Endothelial cell of umbilical vein (primary cell): ENCODE measurements at regions not wholly inside any gene's neighbourhood (a gene's known extent, or its start where the extent isn't known, plus 50 kb on each side); places are given as distances from the start of the nearest gene placed in this dataset.

Experiments used
- BruUV-seq: library from RNA; stranded (reverse); fragments of 400-500 nt; replicated peaks from 2 replicates; lab custom pipeline; 2021; lab: Mats Ljungman, UMichigan
- CTCF ChIA-PET: fragments of 300-600, 350-600 bp; sonication (Branson Sonifier 250); formaldehyde crosslinking; loops from one replicate; lab custom pipeline; 2021; ENCODE audit warnings: antibody characterized with exemption, inconsistent platforms; lab: Charles Lee
- POLR2A ChIA-PET: fragments of 300-600, 350-600 bp; sonication (Branson Sonifier 250); formaldehyde crosslinking; loops from one replicate; lab custom pipeline; 2021; ENCODE audit warnings: antibody characterized with exemption, inconsistent platforms; lab: Charles Lee
- DNase-seq: peaks from one replicate; pipeline ENCODE4 v3.0.0-alpha.2; 2011; ENCODE audit warnings: low read depth, low spot score
- FAIRE-seq: peaks from 2 replicates; lab custom pipeline; 2011; peaks lifted over from hg19 to GRCh38; lab: Jason Lieb, UNC
- H2AFZ ChIP-seq: 2 replicates; pipeline ENCODE4 v1.6.0; 2012; ENCODE audit warnings: low read depth, low read length, control low read depth, inconsistent platforms
- H3K27ac ChIP-seq: 2 replicates; pipeline ENCODE4 v1.5.1; 2011; ENCODE audit warnings: low read depth, mild to moderate bottlenecking, control low read depth, low read length, moderate library complexity; ENCODE audit not compliant: insufficient read depth
- H3K27me3 ChIP-seq, 2 experiments: 2 replicates each; pipeline versions ENCODE4 v1.6.0 to v1.6.1; 2011; ENCODE audit warnings: low read length in 2 of 2, mixed read lengths in 1 of 2; ENCODE audit not compliant: control insufficient read depth in 2 of 2, insufficient read depth in 2 of 2
- H3K36me3 ChIP-seq, 2 experiments: 2 replicates in 1 of 2; 3 replicates in 1 of 2; pipeline ENCODE4 v1.5.1; 2011; ENCODE audit warnings: low read length in 2 of 2, mild to moderate bottlenecking in 1 of 2, moderate library complexity in 1 of 2; ENCODE audit not compliant: control insufficient read depth in 2 of 2, insufficient read depth in 2 of 2; ENCODE audit errors: extremely low read depth in 1 of 2
- H3K4me1 ChIP-seq: 3 replicates; pipeline ENCODE4 v1.5.1; 2011; ENCODE audit warnings: mild to moderate bottlenecking, low read length; ENCODE audit not compliant: control insufficient read depth, insufficient read depth; ENCODE audit errors: extremely low read depth
- H3K4me2 ChIP-seq: 2 replicates; pipeline ENCODE4 v1.6.1; 2011; ENCODE audit warnings: low read length, control low read depth, mixed read lengths; ENCODE audit not compliant: insufficient read depth
- H3K4me3 ChIP-seq, 3 experiments: fragments of 200-600 bp in 1 of 3; sonication (generic), shearing (Covaris generic) in 1 of 3; replicated peaks in 1 of 3; 2 replicates each; pipeline ENCODE4 v1.5.1; 2011 to 2016; ENCODE audit warnings: control low read depth in 3 of 3, low read length in 3 of 3, mild to moderate bottlenecking in 2 of 3, inconsistent platforms in 1 of 3, low read depth in 1 of 3, moderate library complexity in 1 of 3; ENCODE audit not compliant: insufficient read depth in 1 of 3
- H3K79me2 ChIP-seq: 2 replicates; pipeline ENCODE4 v1.6.0; 2012; ENCODE audit warnings: low read length, inconsistent platforms; ENCODE audit not compliant: control insufficient read depth, insufficient read depth
- H3K9ac ChIP-seq: replicated peaks from 2 replicates; pipeline ENCODE3; 2011; ENCODE audit warnings: low read length, control low read depth; ENCODE audit not compliant: insufficient read depth; ENCODE audit errors: extremely low read depth
- H3K9me1 ChIP-seq: replicated peaks from 3 replicates; pipeline ENCODE4 v1.6.0; 2011; ENCODE audit warnings: mild to moderate bottlenecking, low read length; ENCODE audit not compliant: control insufficient read depth, insufficient read depth; ENCODE audit errors: extremely low read depth
- H3K9me3 ChIP-seq: replicated peaks from 2 replicates; pipeline ENCODE4 v1.5.1; 2012; ENCODE audit warnings: low read length, inconsistent platforms; ENCODE audit not compliant: control insufficient read depth, insufficient read depth
- H4K20me1 ChIP-seq: replicated peaks from 2 replicates; pipeline ENCODE3; 2011; ENCODE audit warnings: mild to moderate bottlenecking, low read length; ENCODE audit not compliant: control insufficient read depth, insufficient read depth; ENCODE audit errors: extremely low read depth
- GATA2 ChIP-seq: IDR thresholded peaks from 2 replicates; pipeline ENCODE4 v1.7.0; 2011; ENCODE audit warnings: low read depth, mild to moderate bottlenecking, moderate library complexity, mixed read lengths, low read length; ENCODE audit not compliant: insufficient read length, insufficient read depth
- JUN ChIP-seq: IDR thresholded peaks from 2 replicates; pipeline ENCODE4 v1.6.1; 2011; ENCODE audit warnings: borderline replicate concordance, low read depth; ENCODE audit not compliant: insufficient read length, insufficient read depth
- MYC ChIP-seq: IDR thresholded peaks from one replicate; pipeline ENCODE4 v1.6.1; 2011; ENCODE audit warnings: mild to moderate bottlenecking, low read depth, low read length
- POLR2A ChIP-seq: IDR thresholded peaks from 2 replicates; pipeline ENCODE4 v1.6.1; 2012; ENCODE audit warnings: low read depth, mild to moderate bottlenecking, control low read depth, low read length
- dilution Hi-C: fragments of 300-500 bp; cut with MboI; formaldehyde crosslinking; loops from one replicate; pipeline ENCODE4 v1.15.0; 2019; ENCODE audit warnings: low sequenced_read_pairs; ENCODE audit not compliant: extremely low pct_ligation_motif_present
- intact Hi-C: fragments of 100-400 bp; cut with micrococcal nuclease; formaldehyde crosslinking; loops from one replicate; pipeline ENCODE4 v1.10.0; 2022
- TF ChIP-seq, protein P1 (sequence below), 2 donors: IDR thresholded peaks; 1 replicate in 1 of 2; 2 replicates in 1 of 2; pipeline ENCODE4 v1.5.1; 2011; ENCODE audit warnings: low read length in 2 of 2, mild to moderate bottlenecking in 2 of 2, moderate library complexity in 2 of 2, control low read depth in 1 of 2, inconsistent platforms in 1 of 2, low read depth in 1 of 2; ENCODE audit not compliant: insufficient read depth in 1 of 2; ENCODE audit errors: extremely low read depth in 1 of 2
- TF ChIP-seq, protein P2 (sequence below): IDR thresholded peaks from 2 replicates; pipeline ENCODE4 v1.6.1; 2011; ENCODE audit not compliant: insufficient read depth, insufficient read length

DNA sequence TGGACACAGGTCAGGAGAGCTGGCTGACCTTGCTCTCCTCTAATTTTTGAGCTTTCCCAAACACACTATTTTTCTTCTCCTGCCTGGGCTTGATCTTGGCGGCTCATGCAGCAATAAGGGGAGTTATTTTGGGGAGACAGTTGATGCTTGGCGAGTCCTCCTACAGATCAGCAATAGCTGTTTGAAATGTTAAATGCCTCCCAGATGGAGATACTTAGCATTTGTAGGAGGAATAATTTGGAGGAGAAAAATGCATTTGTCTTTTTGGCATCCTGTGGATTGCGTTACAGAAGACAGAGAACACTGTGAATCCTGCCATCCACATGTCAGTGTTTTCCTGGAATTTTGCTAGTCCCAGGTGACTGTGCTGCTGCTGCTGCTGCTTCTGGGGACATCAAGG lies 328.0 kb upstream of the XYLT1 start:
- H3K9me3 ChIP-seq, result peaks cover 5% of the 10 kb centered on the region
- no peak overlapping the region for H3K4me2 ChIP-seq
- H3K9ac ChIP-seq, result no peak overlapping the region
- intact Hi-C loops, result no loop called here
- H2AFZ ChIP-seq, result no peak overlapping the region
- H4K20me1 ChIP-seq, result no peaks in the 10 kb centered on the region
- no peak overlapping the region for H3K4me3 ChIP-seq
- no peaks in the 10 kb centered on the region for H3K9me1 ChIP-seq
- DNase-seq (no peak), FAIRE-seq (no peak)
- H3K4me1 ChIP-seq, result no peaks in the 10 kb centered on the region
- H3K27ac ChIP-seq, result no peak overlapping the region
- no peaks in the 10 kb centered on the region for H3K36me3 ChIP-seq
- no TSS peak for BruUV-seq
- dilution Hi-C loops, result no loop called here
- H3K27me3 ChIP-seq, result no peaks in the 10 kb centered on the region
- POLR2A ChIA-PET, result no interaction called here
- CTCF ChIA-PET, result no interaction called here
- H3K79me2 ChIP-seq, result no peaks in the 10 kb centered on the region
- TF ChIP-seq MYC (no peak), GATA2 (no peak), POLR2A (no peak)
- TF ChIP-seq, protein P1, sequence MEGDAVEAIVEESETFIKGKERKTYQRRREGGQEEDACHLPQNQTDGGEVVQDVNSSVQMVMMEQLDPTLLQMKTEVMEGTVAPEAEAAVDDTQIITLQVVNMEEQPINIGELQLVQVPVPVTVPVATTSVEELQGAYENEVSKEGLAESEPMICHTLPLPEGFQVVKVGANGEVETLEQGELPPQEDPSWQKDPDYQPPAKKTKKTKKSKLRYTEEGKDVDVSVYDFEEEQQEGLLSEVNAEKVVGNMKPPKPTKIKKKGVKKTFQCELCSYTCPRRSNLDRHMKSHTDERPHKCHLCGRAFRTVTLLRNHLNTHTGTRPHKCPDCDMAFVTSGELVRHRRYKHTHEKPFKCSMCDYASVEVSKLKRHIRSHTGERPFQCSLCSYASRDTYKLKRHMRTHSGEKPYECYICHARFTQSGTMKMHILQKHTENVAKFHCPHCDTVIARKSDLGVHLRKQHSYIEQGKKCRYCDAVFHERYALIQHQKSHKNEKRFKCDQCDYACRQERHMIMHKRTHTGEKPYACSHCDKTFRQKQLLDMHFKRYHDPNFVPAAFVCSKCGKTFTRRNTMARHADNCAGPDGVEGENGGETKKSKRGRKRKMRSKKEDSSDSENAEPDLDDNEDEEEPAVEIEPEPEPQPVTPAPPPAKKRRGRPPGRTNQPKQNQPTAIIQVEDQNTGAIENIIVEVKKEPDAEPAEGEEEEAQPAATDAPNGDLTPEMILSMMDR (IDR thresholded peaks at IDR 0.05; ENCODE audit: extremely low read depth in 1 of 2, insufficient read depth in 1 of 2, low read depth in 1 of 2, low read length in 2 of 2), result no peak
- TF ChIP-seq, protein P2, sequence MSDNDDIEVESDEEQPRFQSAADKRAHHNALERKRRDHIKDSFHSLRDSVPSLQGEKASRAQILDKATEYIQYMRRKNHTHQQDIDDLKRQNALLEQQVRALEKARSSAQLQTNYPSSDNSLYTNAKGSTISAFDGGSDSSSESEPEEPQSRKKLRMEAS, result no peak

DNA sequence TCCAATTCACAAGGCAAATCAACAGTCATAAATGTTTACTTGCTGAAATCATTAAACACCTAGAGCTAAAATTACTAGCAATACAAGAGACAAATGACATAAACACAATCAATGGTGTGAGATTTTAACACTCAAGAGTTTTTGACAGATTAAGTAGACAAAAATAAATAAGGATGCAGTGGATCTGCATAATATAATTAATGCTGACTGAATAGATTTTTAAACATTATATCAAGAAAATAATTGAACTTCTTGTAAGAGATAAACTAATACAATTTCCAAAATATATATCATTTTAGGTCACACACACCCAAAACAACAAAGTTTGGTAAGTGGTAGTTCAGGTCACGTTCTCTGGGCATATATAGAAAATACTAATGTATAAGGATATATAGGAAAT lies 322.6 kb upstream of the XYLT1 start:
- H3K9me1 ChIP-seq, result no peaks in the 10 kb centered on the region
- FAIRE-seq (no peak), DNase-seq (no peak)
- H3K79me2 ChIP-seq, result no peaks in the 10 kb centered on the region
- H3K4me3 ChIP-seq, result no peak overlapping the region
- peaks cover 3% of the 10 kb centered on the region for H3K9me3 ChIP-seq
- CTCF ChIA-PET, result no interaction called here
- intact Hi-C loops, result no loop called here
- no peaks in the 10 kb centered on the region for H3K36me3 ChIP-seq
- H3K4me1 ChIP-seq, result no peaks in the 10 kb centered on the region
- no peak overlapping the region for H3K9ac ChIP-seq
- H3K27ac ChIP-seq, result no peak overlapping the region
- no peak for TF ChIP-seq MYC
- TF ChIP-seq JUN, result no peak
- no peak overlapping the region for H2AFZ ChIP-seq
- dilution Hi-C loops, result no loop called here
- no peaks in the 10 kb centered on the region for H4K20me1 ChIP-seq
- POLR2A ChIA-PET, result no interaction called here
- H3K27me3 ChIP-seq, result no peaks in the 10 kb centered on the region
- no TSS peak for BruUV-seq
- H3K4me2 ChIP-seq, result no peak overlapping the region
